PC-9 (cell line): ENCODE measurements at regions not wholly inside any gene's neighbourhood (a gene's known extent, or its start where the extent isn't known, plus 50 kb on each side); places are given as distances from the start of the nearest gene placed in this dataset.
"Not testable (repeated sequence)": the region's sequence is repeated elsewhere in the genome, so short reads cannot be mapped to it uniquely, and the experiment has no call there.

ENCODE experiments used
- BruUV-seq: library from RNA; stranded (reverse); fragments of 400-500 nt; replicated peaks from 2 replicates; lab custom pipeline; 2021; lab: Mats Ljungman, UMichigan
- CTCF ChIA-PET: fragments of 300-600 bp; sonication (Branson Sonifier 250); formaldehyde crosslinking; loops from one replicate; lab custom pipeline; 2022; ENCODE audit warnings: antibody characterized with exemption; lab: Charles Lee
- POLR2A ChIA-PET: fragments of 300-600 bp; sonication (Branson Sonifier 250); formaldehyde crosslinking; loops from one replicate; lab custom pipeline; 2022; ENCODE audit warnings: antibody characterized with exemption; ENCODE audit not compliant: unreplicated experiment; lab: Charles Lee
- DNase-seq, 2 experiments: peaks; one replicate each; pipeline versions ENCODE4 v3.0.0 to v3.0.0-alpha.2; 2015 to 2022; ENCODE audit warnings: mixed read lengths in 1 of 2
- H2AFZ ChIP-seq: fragments of 200-600 bp; sonication (generic); 2 replicates; pipeline ENCODE4 v1.8.1; 2017; ENCODE audit warnings: antibody characterized with exemption
- H3F3A ChIP-seq: fragments of 200-600 bp; sonication (generic); 2 replicates; pipeline ENCODE4 v1.8.1; 2017; ENCODE audit warnings: antibody characterized with exemption, mild to moderate bottlenecking, low read depth; ENCODE audit not compliant: insufficient read depth
- H3K27ac ChIP-seq: fragments of 200-600 bp; sonication (generic); 2 replicates; pipeline ENCODE4 v1.6.1; 2016; ENCODE audit warnings: mixed run types
- H3K27me3 ChIP-seq: fragments of 200-600 bp; sonication (generic); 2 replicates; pipeline ENCODE4 v1.6.1; 2016; ENCODE audit warnings: low read depth, mixed run types; ENCODE audit not compliant: insufficient read depth
- H3K36me3 ChIP-seq: fragments of 200-600 bp; sonication (generic); 2 replicates; pipeline ENCODE4 v1.6.1; 2016; ENCODE audit warnings: low read depth, mixed run types
- H3K4me1 ChIP-seq: fragments of 200-600 bp; sonication (generic); replicated peaks from 2 replicates; pipeline ENCODE4 v1.6.1; 2016; ENCODE audit warnings: mixed run types; ENCODE audit not compliant: insufficient read depth
- H3K4me2 ChIP-seq: fragments of 200-600 bp; sonication (generic); 2 replicates; pipeline ENCODE4 v1.6.1; 2017; ENCODE audit warnings: mixed run types
- H3K4me3 ChIP-seq: fragments of 200-600 bp; sonication (generic); 2 replicates; pipeline ENCODE4 v1.6.1; 2016; ENCODE audit warnings: mixed run types
- H3K79me2 ChIP-seq: fragments of 200-600 bp; sonication (generic); 2 replicates; pipeline ENCODE4 v1.6.1; 2017; ENCODE audit warnings: low read depth, mixed run types
- H3K9me2 ChIP-seq: fragments of 200-600 bp; sonication (generic); 2 replicates; pipeline ENCODE4 v1.8.1; 2017; ENCODE audit warnings: mild to moderate bottlenecking; ENCODE audit not compliant: insufficient read depth
- H3K9me3 ChIP-seq: fragments of 200-600 bp; sonication (generic); 2 replicates; pipeline ENCODE4 v1.8.1; 2016; ENCODE audit warnings: low read depth; ENCODE audit not compliant: insufficient read depth
- H4K20me1 ChIP-seq: fragments of 200-600 bp; sonication (generic); 2 replicates; pipeline ENCODE4 v1.8.1; 2017; ENCODE audit not compliant: insufficient read depth
- CTCF ChIP-seq: fragments of 200-600 bp; sonication (generic); conservative IDR thresholded peaks from 2 replicates; pipeline ENCODE4 v1.6.1; 2017; ENCODE audit warnings: mixed run types, antibody characterized with exemption, mild to moderate bottlenecking, moderate library complexity
- EZH2 ChIP-seq: fragments of 200-600 bp; sonication (generic); IDR thresholded peaks from 2 replicates; pipeline ENCODE4 v1.8.0; 2017; ENCODE audit warnings: antibody characterized with exemption, low read depth
- intact Hi-C: fragments of 100-400 bp; cut with micrococcal nuclease; formaldehyde crosslinking; loops from one replicate; pipeline ENCODE4 v1.10.0; 2022; ENCODE audit not compliant: unreplicated experiment

GRCh38 chr3:40690749-40691451, 166.1 kb downstream of the ZNF621 start:
- Histone ChIP-seq H3K27ac (no peak overlapping the region), H3K9me3 (no peaks in the 10 kb centered on the region), H3K9me2 (no peaks in the 10 kb centered on the region), H3K4me1 (no peaks in the 10 kb centered on the region), H3K27me3 (no peaks in the 10 kb centered on the region), H3K36me3 (no peaks in the 10 kb centered on the region), H3F3A (no peaks in the 10 kb centered on the region), H3K4me3 (no peak overlapping the region), H4K20me1 (no peaks in the 10 kb centered on the region), H3K4me2 (no peak overlapping the region), H2AFZ (no peak overlapping the region), H3K79me2 (no peaks in the 10 kb centered on the region)
- no peak for DNase-seq
- ChIA-PET POLR2A (no interaction called here), CTCF (no interaction called here)
- no TSS peak for BruUV-seq
- TF ChIP-seq CTCF (no peak), EZH2 (no peak)
- intact Hi-C loops, result no loop called here

DNA sequence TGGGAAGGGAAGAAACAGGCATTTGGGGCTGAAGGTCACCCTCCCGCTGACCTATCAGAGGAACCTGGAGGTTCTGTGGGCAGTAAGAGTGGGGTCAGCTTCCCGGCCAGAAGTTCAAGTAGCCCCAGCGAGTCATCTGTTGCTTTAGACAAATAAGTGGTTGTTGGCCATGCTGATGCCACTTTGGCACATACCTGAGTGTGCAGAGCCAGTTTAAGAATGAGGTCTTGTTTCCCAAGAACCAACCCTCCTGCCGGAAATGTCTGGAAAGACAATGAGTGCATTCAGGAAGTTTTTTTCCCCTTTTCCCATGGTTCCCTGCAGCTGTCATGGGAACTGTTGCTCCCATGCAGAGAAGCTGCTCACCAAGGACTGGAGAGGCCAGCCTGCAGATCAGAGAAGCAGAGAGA, 166.7 kb downstream of the ZNF621 start:
- CTCF ChIA-PET, result no interaction called here
- no peak overlapping the region for H3K27ac ChIP-seq
- no peaks in the 10 kb centered on the region for H3F3A ChIP-seq
- no peaks in the 10 kb centered on the region for H3K79me2 ChIP-seq
- no TSS peak for BruUV-seq
- H3K9me3 ChIP-seq, result no peaks in the 10 kb centered on the region
- intact Hi-C loops, result no loop called here
- no peaks in the 10 kb centered on the region for H3K9me2 ChIP-seq
- no peak overlapping the region for H3K4me2 ChIP-seq
- TF ChIP-seq CTCF, result no peak
- TF ChIP-seq EZH2, result no peak
- DNase-seq, result peak in 1 of 2 experiments; percentile 60
- no peak overlapping the region for H2AFZ ChIP-seq
- H3K4me3 ChIP-seq, result no peak overlapping the region
- H3K36me3 ChIP-seq, result no peaks in the 10 kb centered on the region
- no peaks in the 10 kb centered on the region for H3K4me1 ChIP-seq
- POLR2A ChIA-PET, result no interaction called here
- H3K27me3 ChIP-seq, result no peaks in the 10 kb centered on the region
- no peaks in the 10 kb centered on the region for H4K20me1 ChIP-seq

GRCh38 chr3:40695848-40696247, 171.1 kb downstream of the ZNF621 start:
- intact Hi-C loops, result no loop called here
- no peak for TF ChIP-seq EZH2
- no peak for TF ChIP-seq CTCF
- Histone ChIP-seq H3K36me3 (no peaks in the 10 kb centered on the region), H3K4me2 (no peak overlapping the region), H3K9me2 (no peaks in the 10 kb centered on the region), H4K20me1 (no peaks in the 10 kb centered on the region), H2AFZ (0 out of 2 replicates have a peak overlapping the region, but pooled peaks have one; percentile 49), H3K27ac (no peak overlapping the region), H3K4me1 (no peaks in the 10 kb centered on the region), H3K9me3 (no peaks in the 10 kb centered on the region), H3K4me3 (no peak overlapping the region), H3K79me2 (no peaks in the 10 kb centered on the region), H3F3A (no peaks in the 10 kb centered on the region), H3K27me3 (no peaks in the 10 kb centered on the region)
- ChIA-PET POLR2A (no interaction called here), CTCF (no interaction called here)
- DNase-seq, result no peak
- BruUV-seq, result no TSS peak

GRCh38 chr3:40698611-40699010, 173.9 kb downstream of the ZNF621 start:
- H3K27ac ChIP-seq, intact Hi-C loops, H3F3A ChIP-seq, H3K36me3 ChIP-seq, H3K4me3 ChIP-seq, BruUV-seq, H3K9me2 ChIP-seq, H3K4me2 ChIP-seq, DNase-seq, H3K9me3 ChIP-seq, CTCF ChIA-PET, H3K27me3 ChIP-seq, H3K4me1 ChIP-seq, POLR2A ChIA-PET, H4K20me1 ChIP-seq, H3K79me2 ChIP-seq, H2AFZ ChIP-seq: not testable (repeated sequence)
